COR-L47 (cell line): ENCODE measurements at regions not wholly inside any gene's neighbourhood (a gene's known extent, or its start where the extent isn't known, plus 50 kb on each side); places are given as distances from the start of the nearest gene placed in this dataset.
A peak's percentile ranks its signal among the peaks of the same experiment; 100 is the strongest.

ENCODE experiments used
- DNase-seq: peaks from one replicate; lab custom pipeline; 2025; lab: John Stamatoyannopoulos, UW

DNA sequence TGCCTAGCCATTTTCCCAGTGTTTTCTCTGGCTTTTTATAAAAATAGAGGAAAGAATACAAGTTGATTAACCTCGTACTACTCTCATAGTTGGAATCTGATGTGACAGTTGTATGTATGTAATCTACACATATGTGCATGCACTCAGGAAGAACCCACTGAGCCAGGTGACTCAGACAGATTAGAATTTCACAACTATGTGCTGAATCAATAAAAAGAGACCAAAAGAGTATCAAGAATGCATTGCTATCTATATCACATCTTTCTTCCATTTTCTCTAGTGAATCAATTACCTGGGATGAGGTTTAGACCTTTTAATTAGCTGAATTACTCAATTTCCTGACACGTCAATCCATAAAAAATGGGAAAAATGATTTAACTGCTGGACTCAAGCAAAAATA lies 319.3 kb upstream of the ATP10A start:
- DNase-seq, result no peak

DNA sequence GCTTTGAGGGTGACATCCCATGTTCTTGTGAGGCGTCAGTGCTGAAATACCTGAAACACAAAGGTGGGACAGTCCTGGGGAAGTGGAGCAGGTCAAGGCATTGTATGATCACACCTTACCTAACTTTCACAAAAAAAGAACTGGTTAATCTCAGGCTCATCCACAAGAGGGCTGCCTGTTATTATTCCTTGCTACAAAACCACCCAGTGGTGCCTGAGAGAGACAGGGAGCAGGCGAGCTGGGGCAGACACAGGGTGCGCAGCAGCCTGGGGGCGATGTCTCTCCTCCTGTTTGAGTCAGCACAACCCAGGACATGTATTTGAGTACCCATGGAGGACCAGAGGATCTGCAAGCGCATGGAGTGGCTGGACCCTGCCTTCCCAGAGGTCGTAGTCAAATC lies 316.8 kb upstream of the ATP10A start:
- DNase-seq, result peak; percentile 47

- peak; percentile 54 for DNase-seq
Measured at GRCh38 chr15:26178640-26179220, 315.6 kb upstream of the ATP10A start.

DNA sequence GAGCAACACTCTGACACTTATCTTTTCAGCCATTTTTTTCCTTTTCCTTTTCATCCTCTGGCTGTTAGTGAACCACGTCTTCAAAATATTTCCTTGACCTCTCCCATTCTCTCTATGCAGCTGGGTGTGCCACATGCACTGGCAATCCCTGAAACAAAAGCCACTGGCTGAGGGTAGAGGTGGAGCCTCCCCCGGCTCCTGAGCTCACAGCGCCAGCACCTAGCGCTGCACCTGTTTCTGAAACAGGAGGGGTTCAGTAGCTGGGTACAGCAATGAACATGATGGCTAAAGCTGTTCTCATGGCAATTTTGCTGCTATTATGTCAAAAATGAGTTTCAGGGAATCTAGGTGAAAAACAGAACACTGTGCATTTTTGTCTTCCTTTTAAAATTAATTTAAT lies 314.7 kb upstream of the ATP10A start:
- DNase-seq, result peak; percentile 48

DNA sequence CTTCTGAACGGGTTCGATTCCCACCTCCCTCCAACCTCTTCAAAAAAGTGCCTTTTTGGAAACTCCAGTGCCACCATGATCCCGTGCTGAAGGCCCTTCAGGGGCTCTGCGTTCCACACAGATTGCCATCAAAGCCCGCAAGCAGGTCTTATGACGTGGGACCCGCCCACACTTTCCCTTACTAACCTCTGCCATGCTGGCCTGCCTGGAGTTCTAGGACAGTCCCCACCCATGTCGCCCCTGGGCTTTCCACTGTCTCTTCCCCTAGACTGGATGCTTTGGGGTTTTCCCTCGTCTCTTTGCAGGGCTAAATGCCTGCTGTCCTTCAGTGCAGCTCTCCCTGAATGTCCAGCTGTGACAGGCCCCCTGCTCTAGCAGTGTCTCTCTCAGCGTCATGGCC lies 313.7 kb upstream of the ATP10A start:
- DNase-seq, result no peak

DNA sequence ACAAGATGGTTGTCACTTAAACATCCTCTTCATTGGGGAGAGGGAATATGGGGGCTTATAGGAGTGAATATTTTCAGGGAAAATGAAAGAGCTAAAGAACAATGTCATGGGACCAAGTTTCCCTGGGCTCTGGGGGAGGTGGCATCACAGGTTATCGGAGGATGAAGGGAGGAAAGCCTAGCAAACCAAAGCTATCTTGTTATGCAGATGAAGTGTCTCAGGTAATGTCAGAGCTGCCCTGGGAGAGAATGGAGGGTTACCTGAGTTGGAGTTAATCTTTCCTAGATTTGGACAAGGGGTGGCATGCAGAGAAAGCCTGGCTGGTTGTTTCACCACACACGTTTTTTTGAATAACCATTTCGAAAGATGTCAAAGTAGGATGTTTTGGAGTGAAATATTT lies 308.1 kb upstream of the ATP10A start:
- DNase-seq, result no peak

GRCh38 chr15:26166429-26166828 lies 303.3 kb upstream of the ATP10A start:
- no peak for DNase-seq

- DNase-seq, result no peak
Measured at GRCh38 chr15:26165546-26165945, 302.4 kb upstream of the ATP10A start.

GRCh38 chr15:26160343-26160742 lies 297.2 kb upstream of the ATP10A start:
- no peak for DNase-seq

- no peak for DNase-seq
Measured at GRCh38 chr15:26158176-26158575, 295.0 kb upstream of the ATP10A start.

DNA sequence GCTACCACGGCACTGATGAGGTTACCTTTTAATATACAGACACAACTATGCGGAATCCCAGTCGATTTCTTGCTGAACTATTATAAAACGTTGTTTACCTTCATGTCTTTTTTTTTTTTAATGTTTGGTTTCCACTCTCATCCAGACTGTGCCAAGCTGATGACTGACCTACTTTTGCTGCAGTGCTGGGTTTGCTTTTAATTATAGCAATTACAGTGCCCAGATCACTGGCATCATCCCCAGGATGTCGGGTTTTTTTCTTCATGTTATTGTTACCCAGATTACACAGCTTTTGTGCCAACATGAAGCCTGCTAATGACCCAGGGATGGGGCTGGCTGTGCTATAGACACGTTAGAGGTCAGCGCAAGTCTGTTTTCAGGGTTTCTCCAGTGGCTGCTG lies 294.0 kb upstream of the ATP10A start:
- peak; percentile 94 for DNase-seq

DNA sequence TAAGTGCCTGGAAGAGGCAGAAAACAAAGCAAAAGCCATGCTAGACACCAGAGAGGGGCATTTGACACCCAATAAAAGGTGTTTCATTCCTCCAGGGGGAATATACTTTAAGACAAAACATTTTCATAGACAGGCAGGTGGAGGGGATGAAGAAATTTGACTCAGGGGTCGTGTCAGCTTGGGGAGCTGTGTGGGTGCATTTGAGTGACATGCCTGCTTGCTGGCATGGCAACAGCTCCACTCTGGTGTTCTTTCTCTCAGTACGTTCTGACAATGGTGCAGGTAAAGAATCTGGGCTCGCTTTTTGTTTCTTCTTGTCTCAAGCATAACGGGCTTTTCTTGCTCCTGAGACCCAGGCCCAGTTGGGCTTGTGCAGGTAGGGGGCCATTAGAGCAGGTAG lies 292.9 kb upstream of the ATP10A start:
- no peak for DNase-seq

- DNase-seq, result no peak
Measured at GRCh38 chr15:26148156-26148860, 285.2 kb upstream of the ATP10A start.

DNA sequence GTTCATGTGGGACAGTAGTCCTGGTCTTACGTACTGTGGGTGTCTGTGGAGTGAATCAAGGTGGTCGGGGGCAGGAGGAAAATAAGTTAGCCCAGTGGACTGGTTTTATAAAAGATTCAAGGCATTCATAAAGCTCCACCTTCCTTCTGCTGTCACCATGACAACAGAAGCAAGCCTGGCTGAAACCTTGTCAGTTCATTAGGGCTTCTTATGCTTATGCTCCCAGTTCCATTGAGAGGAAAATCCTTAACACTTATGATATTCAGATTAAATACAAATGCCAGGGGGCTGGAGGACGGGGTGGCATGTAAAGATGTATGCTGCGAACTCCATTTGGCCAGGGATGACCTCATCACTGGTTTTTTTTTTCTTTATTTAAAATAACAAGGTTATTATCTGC lies 283.1 kb upstream of the ATP10A start:
- no peak for DNase-seq

DNA sequence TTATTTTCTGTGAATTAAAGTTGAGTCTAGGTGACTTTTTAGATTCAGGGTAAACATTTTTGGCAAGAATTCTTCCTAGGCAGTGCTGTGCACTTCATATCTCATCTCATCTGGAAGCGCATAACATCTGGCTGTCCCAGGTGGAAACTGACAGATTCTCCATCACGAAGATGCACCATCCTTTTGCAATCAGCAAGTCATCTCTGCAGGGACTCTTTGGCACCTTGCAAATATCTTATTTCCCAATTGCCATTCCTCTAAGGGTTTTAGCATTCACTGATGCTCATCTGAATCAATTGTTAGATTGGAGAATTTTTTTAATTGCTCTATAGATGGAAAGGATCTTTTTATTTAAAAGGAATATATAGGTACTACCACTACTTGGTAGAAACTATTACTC lies 282.7 kb upstream of the ATP10A start:
- no peak for DNase-seq

- DNase-seq, result no peak
Measured at GRCh38 chr15:26144836-26145235, 281.7 kb upstream of the ATP10A start.

DNA sequence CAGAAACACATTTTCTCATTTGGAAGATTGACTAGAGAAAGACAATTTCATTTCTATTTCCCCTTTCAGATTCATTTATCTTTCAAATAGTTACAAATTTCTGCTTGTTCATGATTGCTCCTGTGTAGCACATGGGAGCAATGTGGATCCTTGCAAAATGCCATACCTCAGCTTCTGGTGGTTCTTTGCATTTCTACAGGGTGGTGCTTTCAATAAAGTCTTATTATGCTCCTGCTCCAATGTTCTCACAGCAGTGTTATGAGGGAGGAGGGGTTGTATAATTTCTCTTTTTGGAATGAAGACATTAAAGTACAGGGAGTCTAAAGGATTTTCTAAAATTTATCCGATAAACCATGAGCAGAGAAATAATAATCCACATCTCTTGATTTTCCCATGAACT lies 280.1 kb upstream of the ATP10A start:
- DNase-seq, result no peak

DNA sequence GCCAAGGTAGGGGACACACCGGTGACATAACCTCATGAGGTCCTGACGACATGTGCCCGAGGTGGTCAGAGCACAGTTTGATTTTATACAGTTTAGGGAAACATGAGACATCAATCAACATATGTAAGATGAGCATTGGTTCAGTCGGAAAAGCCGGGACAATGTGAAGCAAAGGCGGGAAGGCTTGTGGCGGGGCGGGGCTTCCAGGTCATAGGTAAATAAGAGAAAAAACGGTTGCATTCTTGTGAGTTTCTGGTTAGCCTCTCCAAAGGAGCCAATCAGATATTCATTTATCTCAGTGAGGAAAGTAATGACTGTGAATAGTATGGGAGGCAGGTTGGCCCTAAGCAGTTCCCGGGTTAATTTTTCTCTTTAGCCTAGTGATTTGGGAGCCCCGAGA lies 271.7 kb upstream of the ATP10A start:
- no peak for DNase-seq

- DNase-seq, result no peak
Measured at GRCh38 chr15:26134152-26134551, 271.0 kb upstream of the ATP10A start.

DNA sequence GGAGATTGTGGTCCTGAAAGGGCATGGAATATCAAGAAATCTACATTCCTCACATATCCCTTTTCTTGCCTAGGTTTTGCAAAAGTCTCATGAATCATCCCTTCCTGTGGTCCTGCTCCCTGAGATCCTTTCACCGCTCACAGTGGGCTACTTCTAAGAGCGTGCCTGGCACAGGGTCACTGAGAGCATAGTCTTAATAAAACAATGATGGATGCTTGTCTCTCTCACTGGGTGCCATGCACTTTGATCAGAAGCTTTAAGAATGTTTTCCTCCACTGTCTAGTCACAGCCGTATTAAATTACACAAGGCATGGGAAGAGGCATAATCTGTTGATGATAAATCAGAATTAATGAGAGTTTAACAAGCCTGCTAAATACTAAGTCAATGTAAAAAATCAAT lies 269.7 kb upstream of the ATP10A start:
- DNase-seq, result no peak

GRCh38 chr15:26129852-26130251 lies 266.7 kb upstream of the ATP10A start:
- DNase-seq, result no peak

DNA sequence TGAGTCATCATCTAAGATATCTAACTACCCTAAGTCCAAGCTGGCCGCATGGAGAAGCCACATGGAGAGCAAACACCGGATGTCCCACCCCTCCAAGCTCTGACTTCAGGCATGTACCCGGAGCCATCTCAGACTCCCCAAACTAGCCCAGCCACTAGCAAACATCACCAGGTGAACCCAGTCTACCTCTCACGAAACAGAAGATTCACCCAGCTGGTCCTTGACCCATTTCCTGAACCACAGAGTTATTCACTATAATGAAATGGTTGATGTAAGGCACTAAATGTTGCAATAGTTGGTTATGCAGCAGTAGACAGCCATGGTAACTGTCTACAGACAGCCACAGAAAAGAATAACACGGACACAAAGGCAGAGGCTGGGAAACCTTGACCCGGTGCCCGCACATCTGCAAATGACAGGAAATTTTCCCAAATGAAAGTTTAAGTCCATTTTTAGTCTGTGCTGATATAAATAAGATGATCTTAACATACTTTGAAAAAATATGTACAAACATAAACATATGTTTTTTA lies 265.5 kb upstream of the ATP10A start:
- no peak for DNase-seq

DNA sequence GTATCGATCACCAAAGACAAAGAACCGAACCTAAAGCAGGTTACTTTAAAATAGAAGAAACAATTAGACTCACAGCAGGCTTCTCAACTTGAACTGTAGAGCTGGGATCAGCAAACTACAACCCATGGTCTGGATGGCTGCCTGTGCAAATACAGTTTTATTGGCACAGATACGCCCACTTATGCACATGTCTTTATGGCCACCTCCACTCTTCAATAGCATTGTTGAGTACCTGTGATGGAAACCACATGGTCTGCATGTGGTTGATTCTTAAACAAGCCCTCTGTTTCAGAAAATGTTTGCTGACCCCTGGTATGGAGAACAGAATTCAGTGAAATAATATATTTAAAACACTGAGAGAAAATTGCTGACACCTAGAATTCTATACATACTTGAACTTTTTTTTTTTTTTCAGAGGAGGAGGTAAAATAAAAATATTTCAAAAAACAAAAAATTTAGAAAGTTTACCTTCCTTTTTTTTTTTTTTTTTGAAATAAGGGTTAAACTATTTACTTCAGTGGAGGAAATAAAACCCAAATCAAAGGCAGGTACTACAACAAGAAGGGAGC lies 263.8 kb upstream of the ATP10A start:
- DNase-seq, result peak; percentile 89

DNA sequence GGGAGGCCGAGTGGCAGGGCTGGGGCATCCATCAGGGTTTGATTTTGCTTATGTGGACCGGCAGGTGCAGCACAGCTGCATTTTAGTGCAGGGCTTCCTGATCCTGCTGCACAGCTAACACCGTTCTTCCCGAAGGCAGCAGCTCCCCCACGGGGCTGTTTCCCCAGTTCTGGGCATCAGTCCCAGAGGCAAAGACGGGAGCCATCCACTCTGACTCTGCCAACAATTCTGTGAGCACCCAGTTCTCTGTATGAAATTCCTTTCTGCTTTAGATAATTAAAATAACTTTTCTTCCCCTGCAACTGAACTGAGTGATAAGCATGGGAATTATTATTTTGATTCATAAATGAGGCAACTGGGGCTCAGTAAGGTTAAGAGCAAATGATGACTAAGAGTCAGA lies 262.9 kb upstream of the ATP10A start:
- peak; percentile 76 for DNase-seq
